ENCODE measurements at regions not wholly inside any gene's neighbourhood (a gene's known extent, or its start where the extent isn't known, plus 50 kb on each side); places are given as distances from the start of the nearest gene placed in this dataset.

- no peak overlapping the region for H2BK15ac ChIP-seq (ENCODE audit: low read length)
- POLR2A ChIA-PET (ENCODE audit: partially characterized antibody) = no interaction called here
- no peak overlapping the region for H3K4ac ChIP-seq (replicated peaks; ENCODE audit: insufficient read length, low read depth, low read length)
- H2BK120ac ChIP-seq (replicated peaks; ENCODE audit: low read depth, low read length) = no peak overlapping the region
- no peaks in the 10 kb centered on the region for H3K27me3 ChIP-seq (replicated peaks in 1 of 4; ENCODE audit: control insufficient read depth in 3 of 4, extremely low read depth in 1 of 4, insufficient read depth in 3 of 4, low read length in 3 of 4)
- no peak overlapping the region for H2AK5ac ChIP-seq (ENCODE audit: low read depth, low read length)
- no peak overlapping the region for H4K8ac ChIP-seq (ENCODE audit: extremely low read depth, insufficient read depth, low read length)
- H2AFZ ChIP-seq (ENCODE audit: low read length) = no peak overlapping the region
- no peak overlapping the region for H3K56ac ChIP-seq (replicated peaks; ENCODE audit: insufficient read length, low read depth, low read length)
- CTCF ChIA-PET (ENCODE audit: partially characterized antibody) = no interaction called here
- no peak overlapping the region for H2BK12ac ChIP-seq (ENCODE audit: low read depth, low read length)
- H2BK5ac ChIP-seq (ENCODE audit: low read depth, low read length) = no peak overlapping the region
- H3K14ac ChIP-seq (ENCODE audit: insufficient read length) = no peak overlapping the region
- H3K9ac ChIP-seq (replicated peaks in 1 of 4; ENCODE audit: extremely low read depth in 1 of 4, low read depth in 3 of 4, low read length in 3 of 4) = no peak overlapping the region
- no peak overlapping the region for H3K27ac ChIP-seq (ENCODE audit: low read depth, low read length)
- no peaks in the 10 kb centered on the region for H3K23me2 ChIP-seq (ENCODE audit: low read depth, low read length)
- H3K4me1 ChIP-seq (replicated peaks in 1 of 4; ENCODE audit: control insufficient read depth in 3 of 4, insufficient read depth in 4 of 4, low read length in 3 of 4) = no peaks in the 10 kb centered on the region
- H3K36me3 ChIP-seq (ENCODE audit: control insufficient read depth in 2 of 4, insufficient read depth in 4 of 4, low read length in 3 of 4) = no peaks in the 10 kb centered on the region
- H3K79me2 ChIP-seq (ENCODE audit: control insufficient read depth in 1 of 2, insufficient read depth in 2 of 2, low read length in 2 of 2) = no peaks in the 10 kb centered on the region
- H3K23ac ChIP-seq (ENCODE audit: insufficient read length) = no peak overlapping the region
- no peak overlapping the region for H3K18ac ChIP-seq (ENCODE audit: extremely low read depth, low read length)
- no peak for DNase-seq (ENCODE audit: low read depth in 1 of 2, low spot score in 2 of 2)
- H4K20me1 ChIP-seq (replicated peaks in 1 of 2; ENCODE audit: control insufficient read depth in 1 of 2, insufficient read depth in 2 of 2, low read length in 2 of 2) = no peaks in the 10 kb centered on the region
- FAIRE-seq = no peak
- WGBS, 2 experiments (ENCODE audit: extremely low coverage in 1 of 2, insufficient coverage in 1 of 2, insufficient read length in 1 of 2, insufficient replicate concordance in 2 of 2, low coverage in 1 of 2, low lambda C conversion rate in 2 of 2, missing lambda C conversion rate in 1 of 2) = 57% methylated on average over 2 of the region's 2 CpGs; no CpG with 5 or more reads in 1 of the 2 experiments
- H2BK20ac ChIP-seq (ENCODE audit: low read length) = no peak overlapping the region
- no peak overlapping the region for H3K4me3 ChIP-seq (ENCODE audit: extremely low read depth in 1 of 4, insufficient read depth in 2 of 4, low read depth in 3 of 4, low read length in 4 of 4)
- H4K91ac ChIP-seq (replicated peaks; ENCODE audit: insufficient read length, low read length) = no peak overlapping the region
- H3K79me1 ChIP-seq (ENCODE audit: low read depth, low read length) = no peaks in the 10 kb centered on the region
- H3K4me2 ChIP-seq (ENCODE audit: insufficient read depth in 1 of 2, low read depth in 2 of 2, low read length in 2 of 2) = no peak overlapping the region
- H3K9me3 ChIP-seq (ENCODE audit: insufficient read depth in 2 of 2, low read depth in 1 of 2, low read length in 1 of 2) = no peaks in the 10 kb centered on the region
- no peak overlapping the region for H4K5ac ChIP-seq (ENCODE audit: insufficient read length, low read depth, low read length)
- TF ChIP-seq EP300 (IDR thresholded peaks at IDR 0.05; ENCODE audit: borderline replicate concordance in 1 of 2, low read depth in 2 of 2, low read length in 2 of 2) = no peak
- TF ChIP-seq HDAC2 (IDR thresholded peaks at IDR 0.05; ENCODE audit: borderline replicate concordance in 1 of 2, low read depth in 2 of 2, low read length in 2 of 2) = no peak
- TF ChIP-seq SIX5 (IDR thresholded peaks at IDR 0.05; ENCODE audit: low read depth, low read length) = no peak
- TF ChIP-seq, protein P1, sequence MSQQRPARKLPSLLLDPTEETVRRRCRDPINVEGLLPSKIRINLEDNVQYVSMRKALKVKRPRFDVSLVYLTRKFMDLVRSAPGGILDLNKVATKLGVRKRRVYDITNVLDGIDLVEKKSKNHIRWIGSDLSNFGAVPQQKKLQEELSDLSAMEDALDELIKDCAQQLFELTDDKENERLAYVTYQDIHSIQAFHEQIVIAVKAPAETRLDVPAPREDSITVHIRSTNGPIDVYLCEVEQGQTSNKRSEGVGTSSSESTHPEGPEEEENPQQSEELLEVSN (IDR thresholded peaks at IDR 0.05) = no peak
These were observed 77.0 kb upstream of the CNTN6 start for GRCh38 chr3:1015826-1016225.

Data from H1 (cell line).